ENCODE measurements at regions not wholly inside any gene's neighbourhood (a gene's known extent, or its start where the extent isn't known, plus 50 kb on each side); places are given as distances from the start of the nearest gene placed in this dataset.
"Not testable (repeated sequence)": the region's sequence is repeated elsewhere in the genome, so short reads cannot be mapped to it uniquely, and the experiment has no call there.

DNA sequence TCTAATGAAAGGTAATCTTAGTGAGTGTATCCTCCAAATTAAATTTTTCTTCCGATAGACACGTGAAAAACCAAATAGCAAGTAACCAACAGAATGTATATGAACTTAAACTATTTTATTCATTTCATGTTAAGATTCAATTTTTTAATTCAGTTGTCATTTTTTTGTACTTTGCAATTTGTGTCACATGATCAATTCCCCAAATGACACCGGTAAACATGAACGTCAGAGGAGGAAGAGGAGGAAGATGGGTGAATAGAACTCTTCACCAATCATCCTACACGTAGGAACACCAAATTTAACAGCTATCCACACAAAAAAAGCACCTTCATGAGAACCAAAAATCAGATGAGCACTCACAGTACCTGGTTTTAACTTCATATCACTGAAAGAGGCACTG, 401.4 kb upstream of the MIR17HG start:
- DNase-seq (ENCODE audit: low spot score) = not testable (repeated sequence)

DNA sequence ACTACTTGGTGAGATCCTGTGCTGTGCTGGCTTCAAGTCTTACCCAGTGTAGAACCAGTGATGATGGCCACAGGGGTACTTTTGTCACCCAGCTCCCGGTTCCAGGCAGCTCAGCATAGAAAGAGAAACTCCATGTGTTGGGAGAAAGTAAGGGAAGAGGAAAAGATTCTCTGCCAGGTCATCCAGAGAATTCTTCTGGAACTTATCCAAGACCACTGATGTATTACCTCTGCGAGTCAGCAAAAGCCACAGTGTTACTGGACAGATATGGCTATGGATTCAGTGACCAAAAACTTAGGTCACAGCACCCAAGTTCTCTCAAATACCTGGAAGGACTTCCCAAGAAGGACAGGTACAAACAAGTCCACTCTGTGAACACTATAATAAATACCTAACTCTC, 399.5 kb upstream of the MIR17HG start:
- DNase-seq (ENCODE audit: low spot score) = no peak

DNA sequence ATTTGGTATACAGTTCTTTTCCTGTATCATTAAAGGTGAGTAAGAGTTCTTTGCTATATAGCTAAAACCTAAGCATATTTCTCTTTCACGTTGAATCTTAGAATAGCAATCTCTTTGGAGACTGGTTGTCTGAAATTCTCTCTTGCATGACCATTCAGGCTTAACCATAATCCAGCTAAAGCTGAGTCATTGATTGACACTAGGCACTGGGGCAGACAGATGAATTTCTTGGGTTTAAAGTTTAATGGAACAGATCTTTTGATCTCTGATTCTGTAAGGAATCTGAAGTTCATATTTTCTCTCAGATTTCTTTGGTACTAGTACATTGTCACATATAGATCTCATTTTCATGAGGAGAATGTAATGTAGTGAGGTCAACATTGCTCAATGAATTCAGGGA, 397.3 kb upstream of the MIR17HG start:
- no peak for DNase-seq (ENCODE audit: low spot score)

DNA sequence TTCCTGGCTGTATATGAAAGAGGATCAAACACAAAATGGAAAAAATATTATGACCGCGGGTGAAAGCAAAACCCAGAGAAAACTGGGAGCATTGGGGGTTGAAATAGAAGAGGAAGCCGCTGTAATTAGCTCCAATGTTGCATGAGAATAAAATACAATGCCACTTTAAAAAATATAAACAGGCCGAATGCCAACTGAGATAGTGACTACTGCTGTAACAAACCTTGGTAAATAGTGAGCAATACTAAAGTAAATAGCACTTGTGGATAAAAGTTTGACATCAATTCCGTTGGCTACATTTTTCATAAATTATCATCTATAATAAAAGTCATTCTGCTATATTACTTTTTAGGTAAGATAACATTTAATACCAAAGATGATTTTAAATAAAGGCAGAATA, 395.8 kb upstream of the MIR17HG start:
- DNase-seq (ENCODE audit: low spot score) = no peak

DNA sequence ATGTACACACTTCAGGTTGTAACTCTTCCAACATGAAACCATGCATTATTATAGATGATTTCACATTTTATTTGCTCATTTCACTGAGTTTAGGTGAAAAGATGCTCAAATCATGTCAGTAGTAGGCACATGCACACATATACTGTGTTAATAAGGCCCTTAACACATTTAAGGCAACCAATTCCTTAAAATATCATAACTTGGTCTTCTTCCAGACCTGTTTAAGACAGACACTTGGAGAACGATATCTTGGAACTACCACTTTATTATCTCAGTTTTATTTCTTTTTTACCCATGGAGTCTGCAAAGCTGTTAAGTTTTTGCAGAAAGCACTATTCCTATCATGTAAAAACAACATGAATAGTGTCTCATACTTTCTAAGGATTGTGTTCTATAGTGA, 395.2 kb upstream of the MIR17HG start:
- no peak for DNase-seq (ENCODE audit: low spot score)

DNA sequence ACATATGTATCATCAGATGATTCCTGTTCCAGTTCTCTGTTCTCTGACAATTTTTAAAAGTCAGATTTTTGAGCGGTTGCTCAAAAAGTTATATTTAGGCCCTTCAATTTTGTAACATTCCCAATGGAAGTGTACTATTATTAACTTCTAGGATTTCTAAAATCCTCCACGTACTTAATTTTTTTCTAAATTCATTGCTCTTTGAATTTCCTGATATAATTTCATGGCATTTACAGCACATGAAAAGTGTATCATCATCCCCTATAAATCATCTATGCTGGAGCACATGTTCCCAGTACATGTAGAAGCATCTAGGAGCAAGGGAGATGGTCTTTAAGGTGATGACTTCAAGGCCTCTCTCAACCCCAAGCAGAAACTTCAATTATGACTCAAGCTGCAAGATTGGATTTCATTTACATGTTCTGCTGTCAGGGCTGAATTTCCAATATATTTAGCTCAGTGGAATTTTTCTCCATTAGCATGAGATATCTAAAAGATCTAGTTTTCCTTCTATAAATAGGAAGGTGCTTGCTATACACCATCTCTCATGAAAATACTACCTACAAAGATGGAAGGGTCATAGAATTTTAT, 392.8 kb upstream of the MIR17HG start:
- no peak for DNase-seq (ENCODE audit: low spot score)

DNA sequence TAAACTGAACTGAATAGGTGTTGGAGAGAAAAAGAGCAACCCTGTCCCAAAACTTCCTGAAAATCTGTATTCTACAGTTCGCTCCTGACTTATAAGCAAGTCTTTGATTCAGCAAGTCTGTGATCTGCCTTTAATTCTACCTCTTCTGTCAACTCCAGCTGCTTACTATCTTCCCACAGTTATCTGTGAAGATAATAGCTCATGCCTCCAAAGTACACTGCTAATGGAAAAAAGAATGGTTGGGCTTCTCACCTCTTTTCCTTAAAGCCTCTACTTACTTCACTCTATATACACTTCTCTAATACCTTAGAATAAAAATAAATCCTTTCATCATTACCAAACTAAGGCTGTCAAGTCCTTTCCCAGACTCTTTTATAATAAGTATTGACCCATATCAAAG, 391.5 kb upstream of the MIR17HG start:
- no peak for DNase-seq (ENCODE audit: low spot score)

DNA sequence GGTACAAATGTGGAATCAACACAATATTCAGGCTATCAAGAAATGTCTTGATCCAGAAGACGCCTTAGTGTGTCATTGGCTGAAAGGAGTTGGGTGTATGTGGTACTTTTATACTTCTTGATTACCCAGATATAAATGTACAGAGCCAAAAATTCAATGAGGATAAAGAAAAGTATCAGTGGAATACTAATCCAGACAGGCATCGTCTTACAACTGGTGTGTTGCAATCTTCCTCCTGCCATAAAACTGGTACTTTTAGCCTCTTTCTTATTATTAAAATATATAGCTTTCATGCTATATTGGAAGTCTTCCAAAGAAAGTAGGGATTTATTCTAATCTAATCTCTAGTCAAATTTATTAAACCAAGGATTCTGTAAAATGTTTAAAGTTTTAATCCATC, 388.6 kb upstream of the MIR17HG start:
- DNase-seq (ENCODE audit: low spot score) = no peak

DNA sequence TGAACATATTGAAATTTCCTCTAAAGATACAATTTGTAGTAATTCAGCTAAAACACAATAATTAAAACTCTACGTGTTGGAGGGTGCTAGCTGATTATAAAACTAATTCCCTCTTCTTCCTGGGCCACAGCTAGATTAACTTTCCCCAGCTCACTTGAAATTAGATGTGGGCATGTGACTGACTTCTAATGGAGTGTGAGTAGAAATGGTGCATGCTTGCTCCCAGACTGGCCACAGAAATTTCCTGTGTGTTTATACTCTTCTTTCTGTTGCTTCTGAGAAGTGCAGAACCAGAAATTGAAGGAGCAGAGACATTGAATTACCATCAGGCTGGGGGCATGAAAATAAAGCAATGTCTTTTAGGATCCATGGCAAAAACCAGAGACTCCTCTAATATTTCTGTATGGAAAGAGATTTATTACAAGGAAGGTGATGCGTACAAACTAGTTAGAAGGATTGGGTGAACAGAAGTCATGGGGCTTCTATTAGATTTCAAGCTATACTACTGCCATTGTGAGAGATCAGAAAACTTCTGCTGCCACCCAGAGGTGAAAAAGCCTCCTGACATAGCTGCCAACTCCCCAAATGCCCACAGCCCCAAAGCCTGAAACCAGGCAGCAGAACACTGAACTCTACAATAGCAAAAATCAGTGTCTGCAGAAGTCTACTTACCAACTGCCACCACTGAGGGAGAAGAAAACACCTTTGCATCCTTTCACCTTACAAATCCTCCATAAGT, 379.2 kb upstream of the MIR17HG start:
- DNase-seq (ENCODE audit: low spot score) = peak; percentile 26

DNA sequence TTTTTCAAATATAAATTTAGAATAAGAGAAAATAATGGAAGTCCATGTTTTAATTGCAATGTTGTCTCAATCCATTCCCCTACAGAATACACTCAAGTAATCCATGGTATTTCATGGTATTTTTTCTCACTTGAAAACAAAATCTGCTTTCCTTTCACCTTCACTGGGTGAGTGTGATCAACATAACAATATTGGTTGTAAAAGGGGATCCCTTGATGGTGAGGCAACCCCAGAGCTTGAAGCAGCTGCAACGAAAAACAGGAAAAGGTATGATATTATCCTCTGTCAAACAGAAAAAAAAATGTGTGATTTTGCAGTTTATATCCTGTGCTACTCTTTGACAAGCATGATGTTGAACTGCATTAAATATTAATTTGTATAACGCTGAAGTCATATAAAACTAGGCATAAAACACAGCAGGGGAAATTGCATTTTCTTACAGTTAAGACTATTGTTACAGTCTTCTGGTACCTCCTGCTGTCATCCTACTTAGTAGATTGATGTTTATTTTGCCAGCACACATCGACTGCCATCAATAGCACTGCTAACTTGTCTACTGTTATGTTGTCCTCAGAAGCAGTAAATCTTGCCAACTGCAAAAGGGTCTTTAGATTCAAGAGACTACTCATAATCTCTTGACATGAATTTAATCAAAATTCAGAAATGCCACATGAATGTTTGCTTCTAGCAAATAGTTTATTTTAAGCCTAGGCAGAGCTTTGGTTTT, 373.1 kb upstream of the MIR17HG start:
- no peak for DNase-seq (ENCODE audit: low spot score)

DNA sequence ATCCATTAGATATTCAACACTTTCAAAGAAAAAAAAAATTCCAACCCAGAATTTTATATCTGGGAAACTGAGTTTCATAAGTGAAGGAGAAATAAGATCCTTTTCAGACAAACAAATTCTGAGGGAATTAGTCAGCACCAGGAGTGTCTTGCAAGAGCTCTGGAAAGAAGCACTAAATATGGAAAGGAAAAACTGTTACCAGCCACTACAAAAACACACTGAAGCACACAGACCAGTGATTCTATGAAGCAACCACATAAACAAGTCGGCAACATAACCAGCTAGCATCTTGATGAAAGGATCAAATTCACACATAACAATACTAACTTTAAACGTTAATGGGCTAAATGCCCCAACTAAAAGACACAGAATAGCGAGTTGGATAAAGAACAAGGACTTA, 368.4 kb upstream of the MIR17HG start:
- DNase-seq (ENCODE audit: low spot score) = no peak

DNA sequence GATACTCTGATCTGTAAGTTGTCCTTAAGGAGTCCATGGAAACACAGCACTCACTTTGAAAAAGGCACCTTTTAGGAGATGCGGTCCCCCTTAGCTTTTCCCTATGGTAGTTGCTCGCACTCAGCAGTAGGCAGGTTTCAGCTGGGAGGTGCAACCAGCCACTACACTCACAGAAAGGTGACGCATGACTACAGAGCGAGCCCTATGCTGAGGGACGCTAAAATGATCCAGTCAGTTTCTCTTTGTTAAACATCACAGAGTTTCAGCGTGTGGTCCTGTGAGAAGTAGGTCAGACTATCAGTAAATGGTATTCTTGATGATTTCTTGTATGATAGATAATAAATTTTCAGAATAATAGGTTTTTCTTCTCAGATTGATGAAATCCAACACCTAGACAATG, 362.7 kb upstream of the MIR17HG start:
- no peak for DNase-seq (ENCODE audit: low spot score)

DNA sequence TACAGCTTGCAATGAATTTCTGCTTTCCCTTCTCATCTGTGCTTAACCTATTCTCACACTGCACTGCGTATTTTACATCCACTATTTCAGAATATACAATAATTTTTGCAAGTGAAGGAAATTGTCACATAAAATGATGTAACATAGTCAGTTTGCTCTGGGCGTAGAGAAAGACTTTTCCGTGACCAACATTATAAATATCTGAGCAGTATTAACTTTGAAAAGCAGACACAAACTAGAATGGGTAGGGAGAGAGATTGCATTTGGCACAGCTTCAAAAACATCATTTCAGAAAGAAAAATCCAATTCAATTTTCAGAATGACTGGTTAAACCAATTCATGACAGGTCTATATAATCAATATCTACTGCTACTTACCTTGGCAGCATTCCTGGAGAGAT, 352.5 kb upstream of the MIR17HG start:
- DNase-seq (ENCODE audit: low spot score) = no peak

DNA sequence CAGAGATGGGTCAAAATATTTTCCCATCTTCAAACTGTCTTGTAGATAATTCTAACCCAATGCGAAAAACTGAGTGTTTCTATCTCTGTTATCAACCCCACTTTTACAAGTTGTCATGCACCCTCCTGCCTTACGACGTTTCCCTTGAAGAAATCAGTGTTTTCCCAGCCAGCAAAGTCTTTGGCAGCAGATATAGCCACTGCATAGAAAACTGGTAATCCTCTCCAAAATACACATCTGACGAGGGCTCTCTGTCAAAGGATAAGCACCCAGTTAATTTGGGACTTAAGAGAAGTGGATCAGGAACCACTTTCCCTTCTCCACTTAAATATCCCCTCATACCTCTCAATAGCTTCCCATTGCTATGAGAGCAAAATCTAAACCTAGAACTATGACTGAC, 351.9 kb upstream of the MIR17HG start:
- DNase-seq (ENCODE audit: low spot score) = no peak

DNA sequence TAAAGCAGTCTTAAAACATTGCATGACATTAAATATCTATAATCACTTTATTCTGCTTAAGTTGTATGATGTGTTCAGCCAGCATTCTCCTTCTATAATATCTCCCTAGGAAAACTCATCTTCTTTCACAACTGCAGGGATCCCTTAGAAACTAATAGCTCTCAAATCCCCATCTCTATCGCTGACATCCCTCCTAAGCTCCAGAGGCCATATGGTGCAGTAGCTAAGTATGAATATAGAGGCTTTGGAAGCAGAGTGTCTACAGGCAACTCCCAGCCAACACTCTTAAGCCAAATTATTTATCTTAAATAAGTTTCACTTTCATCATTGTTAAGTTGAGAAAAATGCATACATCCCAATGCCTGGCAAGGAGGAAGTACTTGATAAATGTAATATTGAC, 349.5 kb upstream of the MIR17HG start:
- no peak for DNase-seq (ENCODE audit: low spot score)

DNA sequence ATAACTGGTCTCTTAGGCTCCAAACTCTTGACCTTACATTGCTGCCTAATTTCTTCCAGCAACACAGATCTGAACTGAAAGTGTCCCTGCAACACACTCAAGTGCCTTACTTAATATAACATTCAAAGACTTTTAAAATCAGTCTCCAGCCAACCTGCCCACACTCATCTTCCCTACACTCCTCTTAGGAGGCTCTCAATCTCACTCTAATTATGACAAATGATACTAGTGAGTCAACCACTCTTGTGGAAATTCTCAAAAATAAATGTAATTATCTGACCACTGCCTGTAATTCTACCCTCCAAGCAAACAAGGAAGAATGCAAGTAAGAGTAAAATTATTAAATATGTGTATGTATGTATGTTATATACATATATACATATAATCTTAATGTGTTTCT, 348.1 kb upstream of the MIR17HG start:
- DNase-seq (ENCODE audit: low spot score) = no peak

DNA sequence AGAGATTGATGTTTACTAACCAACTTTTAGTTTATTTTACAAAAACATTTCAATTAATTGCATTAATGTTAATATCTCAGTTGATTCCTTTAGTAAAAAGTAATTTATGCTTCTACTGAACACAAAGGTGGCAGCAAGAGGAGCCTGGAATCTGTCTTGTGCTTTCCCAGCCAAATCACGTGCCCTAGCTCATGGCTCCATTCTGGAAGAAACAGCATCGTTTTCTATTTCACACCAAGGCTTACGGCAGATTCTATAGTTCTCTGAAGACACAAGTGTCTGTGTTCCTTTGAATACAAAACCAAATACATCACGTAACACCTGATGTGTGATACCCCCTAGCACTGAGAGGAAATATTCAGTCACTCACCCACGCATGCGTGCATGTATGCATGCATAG, 346.1 kb upstream of the MIR17HG start:
- no peak for DNase-seq (ENCODE audit: low spot score)

DNA sequence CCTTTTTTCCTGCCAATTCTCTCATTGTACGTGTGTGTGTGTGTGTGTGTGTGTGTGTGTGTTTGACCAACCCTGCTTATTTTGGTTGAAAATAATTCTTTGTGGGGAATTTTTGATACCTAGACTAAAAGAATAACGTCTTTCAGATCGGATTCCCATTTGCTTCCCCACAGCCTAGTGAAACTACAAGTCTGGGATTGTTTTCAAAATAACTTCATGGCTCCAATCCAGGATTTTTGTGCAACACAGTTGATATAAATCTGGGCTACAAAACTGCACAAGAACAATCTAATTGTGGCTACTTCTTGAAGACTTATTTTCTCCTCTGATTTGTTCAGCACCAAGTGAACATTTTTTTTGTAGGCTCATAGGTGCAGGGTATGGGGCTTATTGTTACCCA, 332.8 kb upstream of the MIR17HG start:
- no peak for DNase-seq (ENCODE audit: low spot score)

DNA sequence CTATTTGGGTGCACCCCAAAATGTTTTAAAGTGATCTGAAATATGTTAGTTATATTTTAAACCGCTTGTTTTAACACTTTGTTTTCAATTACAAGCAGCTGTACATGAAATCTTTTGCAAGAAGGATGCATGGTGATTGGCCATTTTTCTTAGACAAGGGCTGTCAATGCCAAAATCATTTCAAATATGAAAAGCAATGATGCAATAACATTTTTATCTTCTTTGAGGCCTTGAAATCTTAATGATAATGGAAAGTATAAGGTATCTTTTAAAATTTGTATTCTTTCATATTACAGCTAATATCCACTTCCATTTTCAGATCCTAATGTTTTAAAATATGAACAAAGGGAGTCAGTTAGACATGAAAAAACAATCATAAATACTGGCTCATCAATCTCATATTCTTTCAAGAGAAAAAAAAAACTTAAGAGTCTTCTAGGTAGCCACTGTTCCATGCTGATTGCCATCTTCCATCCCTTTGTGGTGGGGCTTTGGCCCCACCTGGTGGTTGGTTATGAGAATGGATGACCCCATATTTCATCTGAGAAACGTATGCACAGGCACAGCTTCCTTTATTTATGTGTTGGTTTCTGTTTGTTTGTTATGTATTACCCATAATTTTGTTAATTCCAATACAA, 330.3 kb upstream of the MIR17HG start:
- peak; percentile 52 for DNase-seq (ENCODE audit: low spot score)

DNA sequence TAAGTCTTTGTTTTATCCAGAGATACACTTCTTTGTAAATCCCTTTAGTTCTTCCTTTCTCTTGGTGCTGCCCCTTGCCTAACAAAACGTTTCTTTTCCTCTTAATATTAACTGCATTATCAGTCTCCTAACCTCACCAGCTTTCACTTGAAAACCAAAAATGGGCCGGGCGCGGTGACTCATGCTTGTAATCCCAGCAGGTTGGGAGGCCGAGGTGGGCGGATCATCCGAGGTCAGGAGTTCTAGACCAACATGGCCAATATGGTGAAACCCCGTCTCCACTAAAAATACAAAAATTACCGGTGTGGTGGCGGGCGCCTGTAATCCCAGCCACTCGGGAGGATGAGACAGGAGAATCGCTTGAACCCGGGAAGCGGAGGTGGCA, 329.8 kb upstream of the MIR17HG start:
- peak; percentile 10 for DNase-seq (ENCODE audit: low spot score)

DNA sequence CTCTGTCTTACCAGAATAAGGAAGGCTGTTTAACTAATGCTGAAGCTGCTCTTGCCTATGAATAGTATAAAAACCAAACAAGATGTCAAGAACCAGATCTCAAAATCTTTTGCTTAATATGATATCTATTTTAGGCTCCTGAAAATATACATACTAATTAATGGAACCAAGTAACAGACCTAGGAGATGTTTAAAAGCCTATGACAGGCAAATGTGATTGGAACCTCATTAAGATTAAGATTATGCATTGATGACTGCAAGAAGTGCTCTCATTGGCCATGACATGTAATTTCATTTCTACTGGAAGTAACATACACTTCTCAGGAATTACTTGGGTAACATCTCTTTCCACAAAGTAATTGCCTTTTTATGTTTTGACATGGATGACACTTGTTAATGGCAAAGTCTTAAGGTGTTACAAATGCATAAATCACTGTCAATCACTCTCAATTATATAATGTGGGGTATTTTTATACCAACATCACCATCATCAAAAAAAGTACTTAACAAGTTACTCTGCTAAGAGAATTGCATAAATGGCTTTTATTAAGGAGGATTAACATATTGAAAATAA, 326.9 kb upstream of the MIR17HG start:
- DNase-seq (ENCODE audit: low spot score) = no peak

DNA sequence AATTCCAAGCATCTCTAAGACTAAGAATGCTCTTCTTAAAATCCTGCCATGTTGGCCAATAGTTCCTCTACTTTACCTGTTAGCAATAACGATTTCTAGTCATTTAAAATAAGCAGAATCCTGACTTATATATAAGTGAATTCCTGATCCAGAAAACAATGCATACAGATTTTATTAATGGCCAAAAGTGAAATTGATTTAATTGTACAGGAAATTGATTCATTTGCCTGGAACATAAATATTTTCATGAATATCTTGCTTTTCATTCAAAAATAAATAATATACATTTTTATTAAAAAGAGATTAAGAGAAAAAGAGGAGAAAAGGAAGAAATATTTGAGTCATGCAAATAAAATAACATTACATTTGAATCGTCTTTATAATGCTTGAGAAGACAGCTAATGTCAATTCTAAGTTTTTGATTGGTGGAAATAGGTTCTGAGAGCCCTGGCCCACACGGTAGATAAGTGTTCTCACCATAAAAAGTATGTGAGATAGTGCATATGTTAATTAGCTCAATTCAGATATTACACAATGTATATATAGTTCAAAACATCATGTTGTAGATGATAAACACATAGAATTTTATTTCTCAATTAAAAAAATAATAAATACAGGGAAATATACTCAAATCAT, 323.2 kb upstream of the MIR17HG start:
- DNase-seq (ENCODE audit: low spot score) = no peak

Data from SW480 (cell line).